NCI-H2227 (cell line): ENCODE measurements at regions not wholly inside any gene's neighbourhood (a gene's known extent, or its start where the extent isn't known, plus 50 kb on each side); places are given as distances from the start of the nearest gene placed in this dataset.

Experiments
- DNase-seq: peaks from one replicate; lab custom pipeline; 2025; ENCODE audit not compliant: unreplicated experiment; lab: John Stamatoyannopoulos, UW

GRCh38 chr10:78959924-78960285 is 108.9 kb upstream of the ZMIZ1 start:
- no peak for DNase-seq

- DNase-seq: peak; percentile 19
Observed at GRCh38 chr10:78960316-78960800, 108.4 kb upstream of the ZMIZ1 start.

DNA sequence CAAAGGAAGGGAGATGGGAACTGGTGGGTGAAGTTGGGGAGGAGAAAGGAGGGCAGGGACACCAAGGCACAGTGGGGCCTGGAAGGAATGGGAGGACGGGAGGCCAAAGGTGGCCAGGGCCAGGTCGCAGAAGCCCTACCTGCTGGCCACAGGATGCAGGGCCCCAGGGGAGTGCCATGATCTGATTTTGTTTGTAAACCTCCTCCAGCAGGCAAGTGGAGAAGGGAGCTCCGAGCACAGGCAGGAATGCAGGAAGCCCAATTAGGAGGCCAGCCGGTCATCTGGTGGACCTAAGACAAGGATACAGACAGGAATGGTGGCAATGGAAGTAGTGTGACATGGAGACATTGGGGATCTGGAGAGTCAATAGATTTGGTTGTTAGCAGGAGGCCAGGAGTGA is 107.0 kb upstream of the ZMIZ1 start:
- DNase-seq: no peak

GRCh38 chr10:78963074-78964034 is 105.4 kb upstream of the ZMIZ1 start:
- DNase-seq: no peak

- no peak for DNase-seq
Observed at GRCh38 chr10:78964274-78964951, 104.4 kb upstream of the ZMIZ1 start.

DNA sequence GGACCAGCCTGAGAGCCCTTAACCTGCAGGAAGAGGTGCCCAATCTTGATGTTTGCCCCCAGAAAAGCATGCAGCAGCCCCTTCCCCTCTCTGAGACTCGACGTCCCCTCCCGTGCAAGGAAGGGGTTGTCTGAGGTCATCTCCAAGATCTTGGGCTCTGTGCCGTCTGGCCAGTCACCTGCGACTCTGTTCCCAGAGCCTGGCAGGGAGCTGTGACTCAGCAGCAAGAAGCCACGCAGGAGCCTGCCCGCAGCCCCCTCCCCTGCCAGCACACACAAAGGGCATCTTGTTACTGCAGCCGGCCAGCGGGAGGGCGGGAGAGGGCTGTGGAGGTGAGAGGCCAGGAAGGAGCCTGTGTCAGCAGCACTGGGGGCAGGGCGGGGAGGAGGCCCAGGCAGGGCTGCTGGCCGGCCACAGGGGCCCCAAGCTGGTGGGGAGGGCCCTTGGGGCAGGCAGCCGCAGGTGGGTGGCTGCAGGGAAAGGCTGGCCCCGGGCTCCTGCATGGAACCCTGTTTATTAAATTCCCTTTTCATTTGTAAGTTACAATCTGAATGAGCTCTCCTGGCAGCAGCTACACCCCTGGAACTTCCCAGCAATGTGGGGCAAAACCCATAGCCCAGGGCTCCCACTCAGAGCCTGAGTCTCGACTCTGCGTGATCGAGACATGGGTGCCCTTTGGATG is 103.7 kb upstream of the ZMIZ1 start:
- DNase-seq: peak; percentile 4

DNA sequence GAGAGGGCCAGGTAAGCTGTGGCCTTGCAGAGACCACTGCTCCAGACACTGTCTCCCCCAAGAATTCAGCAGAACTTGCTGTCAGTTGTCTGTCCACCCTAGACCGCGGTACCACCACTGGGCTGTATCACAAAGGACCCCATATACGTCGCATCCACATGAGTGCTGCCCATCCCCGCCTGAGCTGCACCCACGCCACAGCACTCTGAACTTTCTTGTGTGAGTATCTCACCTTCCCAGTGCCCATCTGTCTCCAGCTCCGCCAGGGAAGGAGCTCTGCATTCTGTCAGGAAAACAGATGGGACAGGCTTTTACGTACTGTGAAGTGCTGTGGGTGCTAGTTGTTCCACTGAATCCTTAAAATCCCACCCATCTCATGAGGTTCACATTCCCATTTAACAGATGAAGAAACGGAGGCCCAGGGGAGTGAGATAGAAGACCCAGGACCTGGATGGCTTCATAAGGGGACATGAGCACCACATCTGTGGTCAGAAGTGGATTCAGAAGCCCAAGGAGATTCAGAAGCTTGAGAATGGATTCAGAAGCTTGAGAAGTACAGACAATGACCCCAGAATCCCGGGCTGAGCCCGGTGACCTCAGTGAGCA is 102.5 kb upstream of the ZMIZ1 start:
- no peak for DNase-seq

GRCh38 chr10:78966844-78967488 is 101.8 kb upstream of the ZMIZ1 start:
- DNase-seq: no peak

GRCh38 chr10:78968300-78968942 is 100.3 kb upstream of the ZMIZ1 start:
- no peak for DNase-seq

GRCh38 chr10:78968943-78969342 is 99.8 kb upstream of the ZMIZ1 start:
- no peak for DNase-seq

DNA sequence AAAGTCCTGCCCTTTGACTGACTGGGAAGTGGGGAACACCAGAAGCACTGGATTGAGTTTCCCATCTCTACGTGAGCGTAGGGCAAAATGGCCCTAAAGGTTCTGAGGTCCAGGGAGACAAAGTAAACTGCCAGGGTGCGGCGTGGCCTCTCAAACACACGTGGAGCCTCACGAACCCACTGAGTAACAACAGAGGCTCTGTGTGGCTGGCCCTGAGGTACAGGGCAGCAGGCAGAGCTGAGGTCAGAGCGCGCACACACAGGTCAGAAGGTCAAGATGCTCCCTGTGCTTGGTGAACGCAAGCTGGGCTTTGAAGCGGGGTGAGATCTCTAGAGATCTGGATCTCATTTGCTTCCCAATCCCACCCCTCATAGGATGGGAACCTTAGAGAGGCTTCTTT is 99.0 kb upstream of the ZMIZ1 start:
- no peak for DNase-seq

- no peak for DNase-seq
Observed at GRCh38 chr10:78970261-78970660, 98.5 kb upstream of the ZMIZ1 start.

DNA sequence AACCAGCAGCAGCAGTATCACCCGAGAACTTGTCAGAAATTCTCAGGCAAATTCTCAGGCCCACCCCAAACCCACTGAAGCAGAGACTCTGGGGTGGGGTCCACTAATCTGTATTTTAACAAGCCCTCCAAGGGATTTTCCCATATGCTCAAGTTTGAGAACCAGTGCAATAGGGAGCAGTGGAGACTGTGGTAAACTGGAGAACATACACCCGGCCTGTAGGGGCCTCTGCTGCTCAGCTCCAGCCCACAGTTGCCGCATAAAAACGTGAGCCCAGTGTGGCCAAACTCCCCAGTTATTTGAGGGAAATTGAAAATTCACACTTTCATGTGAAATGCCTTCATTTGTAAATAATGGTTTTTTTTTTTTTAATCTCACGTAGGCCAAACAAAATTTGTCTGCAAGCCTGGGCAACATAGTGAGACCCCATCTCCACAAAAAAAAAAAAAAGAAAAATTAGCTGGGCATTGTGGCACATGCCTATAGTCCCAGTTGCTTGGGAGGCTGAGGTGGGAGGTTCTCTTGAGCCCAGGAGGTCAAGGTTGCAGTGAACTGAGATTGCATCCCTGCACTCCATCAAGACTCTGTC is 97.6 kb upstream of the ZMIZ1 start:
- DNase-seq: no peak

GRCh38 chr10:78972160-78972946 is 96.4 kb upstream of the ZMIZ1 start:
- DNase-seq: no peak

DNA sequence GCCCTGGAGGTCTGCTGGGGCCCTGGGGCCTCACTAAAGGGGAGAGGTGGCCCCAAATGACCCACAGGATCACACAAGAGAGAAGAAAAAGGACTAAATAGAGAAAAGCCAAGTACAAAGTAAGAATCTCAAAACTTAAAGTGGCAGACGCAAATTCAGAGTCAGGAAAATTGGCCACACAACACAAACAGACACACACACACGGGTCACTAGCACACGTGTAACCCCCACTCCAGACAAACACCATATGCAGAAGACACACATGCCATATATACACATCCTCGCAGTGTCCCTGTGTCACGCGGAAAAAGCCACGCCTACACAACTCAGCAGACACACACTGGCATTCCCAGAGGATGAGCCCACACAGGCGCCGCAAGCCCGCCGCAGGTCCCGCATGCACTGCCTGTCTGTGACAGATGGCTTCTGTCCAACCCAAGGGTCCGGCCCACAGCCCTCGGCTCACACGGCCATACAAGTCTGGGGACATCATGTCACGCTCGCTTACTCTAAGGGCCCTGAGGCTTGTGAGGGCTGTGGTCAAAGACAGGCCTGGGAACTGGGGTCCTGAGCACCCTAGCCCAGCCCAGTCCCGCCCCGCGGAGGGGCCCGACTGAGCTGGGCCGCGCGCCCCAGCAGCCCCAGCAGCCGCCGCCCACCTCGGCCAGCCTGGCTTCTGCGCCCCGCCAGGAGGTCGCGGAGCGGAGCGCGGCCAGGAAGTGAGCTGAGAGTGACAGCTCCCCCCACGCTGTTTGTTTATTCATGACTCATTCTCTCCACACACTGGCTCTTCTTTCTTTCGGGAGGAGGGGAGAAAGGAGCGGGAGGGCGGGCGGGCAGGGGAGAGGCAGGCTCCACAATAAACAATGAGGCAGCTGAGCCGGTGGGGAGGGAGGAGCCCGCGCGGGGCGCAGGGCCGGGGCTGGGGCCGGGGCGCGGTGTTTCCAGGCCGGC is 95.5 kb upstream of the ZMIZ1 start:
- DNase-seq: peak; percentile 90

- peak; percentile 94 for DNase-seq
Observed at GRCh38 chr10:78973901-78974616, 94.7 kb upstream of the ZMIZ1 start.

DNA sequence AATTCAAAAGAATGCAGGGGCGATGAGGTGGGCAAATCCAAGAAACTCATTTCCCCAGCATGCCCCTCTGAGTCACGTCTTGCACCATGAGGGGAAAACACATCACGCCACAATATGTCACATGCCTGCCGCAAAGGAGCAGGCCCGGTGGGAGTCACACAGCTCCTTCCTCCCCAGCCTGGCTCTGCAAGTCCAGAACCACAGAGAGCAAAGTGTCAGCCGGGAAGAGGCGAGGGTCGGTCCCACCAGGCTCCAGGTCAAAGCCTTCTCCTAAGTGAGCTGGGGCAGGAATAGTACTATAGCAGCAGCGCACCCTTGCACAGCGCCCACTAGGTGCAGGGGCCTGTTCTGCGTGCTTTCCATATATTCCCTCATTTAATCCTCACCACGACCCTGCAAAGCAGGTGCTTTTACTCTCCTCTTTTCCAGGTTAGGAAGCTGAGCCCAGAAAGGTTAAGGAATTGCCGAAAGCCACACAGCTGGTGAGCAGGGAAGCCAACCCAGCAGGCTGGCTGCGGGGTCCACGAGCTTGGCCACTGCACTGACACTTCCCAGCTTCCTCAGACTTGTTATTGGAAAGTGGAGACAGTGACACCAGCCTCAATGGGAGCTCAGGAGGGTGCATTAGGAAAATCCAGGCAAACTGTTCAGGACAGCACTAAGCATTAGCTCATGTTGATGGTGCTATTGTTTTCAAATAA is 94.0 kb upstream of the ZMIZ1 start:
- DNase-seq: peak; percentile 37
